HS-5 (cell line): ENCODE measurements at regions not wholly inside any gene's neighbourhood (a gene's known extent, or its start where the extent isn't known, plus 50 kb on each side); places are given as distances from the start of the nearest gene placed in this dataset.
A peak's percentile ranks its signal among the peaks of the same experiment; 100 is the strongest.
"Not testable (repeated sequence)": the region's sequence is repeated elsewhere in the genome, so short reads cannot be mapped to it uniquely, and the experiment has no call there.

Source experiments
- DNase-seq: peaks from one replicate; pipeline ENCODE4 v3.0.0-alpha.2; 2012; ENCODE audit warnings: low read depth

DNA sequence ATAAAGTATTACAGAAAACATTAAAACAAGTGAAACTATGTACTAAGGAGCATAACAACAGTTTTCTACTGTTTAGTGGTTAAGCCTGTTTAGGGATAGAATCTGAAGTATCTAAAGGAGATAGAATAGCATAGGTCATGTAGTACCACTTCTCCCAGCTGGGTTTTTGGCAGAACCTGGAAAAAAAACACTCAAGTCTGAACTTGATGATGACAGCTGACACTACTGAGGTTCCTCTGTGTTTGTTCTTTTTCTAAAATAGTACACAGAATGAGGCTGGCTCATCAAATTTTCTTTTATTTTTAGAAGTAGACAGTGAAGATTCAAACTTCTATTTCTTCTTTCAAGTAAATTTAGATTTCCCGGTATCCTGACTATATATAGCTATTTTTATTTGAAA lies 203.8 kb upstream of the ACO1 start:
- no peak for DNase-seq

DNA sequence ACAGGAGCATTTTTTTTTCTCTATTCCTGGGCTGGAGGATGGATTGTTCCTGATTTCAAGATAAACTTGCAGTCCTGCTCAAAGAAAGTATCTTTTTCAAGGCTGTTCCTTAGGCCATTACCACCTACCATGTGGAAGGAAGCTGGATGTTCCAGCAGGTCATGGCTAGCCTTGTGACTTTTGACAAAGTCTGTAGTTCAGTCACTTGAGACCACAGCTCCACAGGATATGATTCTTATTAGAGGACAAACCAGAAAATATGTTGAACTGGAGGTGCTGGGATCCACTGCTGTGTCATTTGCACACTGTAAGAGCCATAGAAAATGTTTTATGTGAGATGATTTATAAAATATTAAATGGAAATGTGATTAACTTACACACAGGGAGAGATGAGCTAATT lies 184.2 kb upstream of the ACO1 start:
- no peak for DNase-seq

- no peak for DNase-seq
Observed at GRCh38 chr9:32200896-32201295, 183.5 kb upstream of the ACO1 start.

GRCh38 chr9:32209164-32209563 lies 175.3 kb upstream of the ACO1 start:
- not testable (repeated sequence) for DNase-seq

GRCh38 chr9:32218100-32218767 lies 166.2 kb upstream of the ACO1 start:
- no peak for DNase-seq

GRCh38 chr9:32220750-32221149 lies 163.7 kb upstream of the ACO1 start:
- DNase-seq, result no peak

DNA sequence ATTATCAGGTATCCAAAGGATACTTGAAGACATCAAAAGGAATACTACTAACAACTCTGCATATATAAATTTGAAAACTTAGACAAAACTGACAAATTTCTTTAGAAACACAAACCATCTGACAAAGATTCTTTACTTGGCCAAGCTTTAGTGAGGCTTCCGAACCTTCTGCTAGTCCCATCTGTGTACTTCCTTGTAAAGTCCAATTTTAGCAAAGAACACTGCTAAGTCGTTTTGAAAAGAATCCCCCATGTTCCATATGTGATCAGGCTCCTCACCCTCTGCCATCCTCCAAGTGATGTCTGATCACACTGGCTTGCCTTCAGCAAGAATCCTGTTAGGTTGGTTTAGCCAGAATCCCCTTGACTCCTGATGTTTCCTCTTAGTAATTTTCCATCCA lies 150.0 kb upstream of the ACO1 start:
- DNase-seq, result no peak

GRCh38 chr9:32247168-32247567 lies 137.3 kb upstream of the ACO1 start:
- DNase-seq, result no peak

DNA sequence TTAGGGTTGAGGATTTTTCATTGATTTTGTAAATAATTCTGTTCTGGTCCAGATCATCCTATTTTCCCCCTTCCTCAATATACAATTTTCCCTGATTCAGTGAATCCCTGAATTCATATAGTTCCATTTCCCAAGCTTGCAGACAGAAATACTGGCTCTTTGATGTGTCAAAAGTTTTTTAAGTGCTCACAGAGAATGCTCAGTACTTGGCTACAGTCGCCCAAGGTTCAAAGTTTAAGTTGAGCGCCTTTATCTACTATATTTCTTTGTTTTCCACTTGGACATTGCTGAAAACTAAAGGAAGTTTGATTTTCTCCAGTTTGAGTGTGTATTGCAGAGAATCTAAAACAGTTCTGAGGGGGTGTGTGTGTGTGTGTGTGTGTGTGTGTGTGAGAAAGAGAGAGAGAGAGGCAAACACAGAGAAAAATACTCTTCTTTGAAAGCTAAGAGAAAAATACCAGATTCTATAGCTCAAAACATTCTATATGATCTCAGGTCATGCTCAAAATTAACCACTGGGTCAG lies 136.2 kb upstream of the ACO1 start:
- no peak for DNase-seq

DNA sequence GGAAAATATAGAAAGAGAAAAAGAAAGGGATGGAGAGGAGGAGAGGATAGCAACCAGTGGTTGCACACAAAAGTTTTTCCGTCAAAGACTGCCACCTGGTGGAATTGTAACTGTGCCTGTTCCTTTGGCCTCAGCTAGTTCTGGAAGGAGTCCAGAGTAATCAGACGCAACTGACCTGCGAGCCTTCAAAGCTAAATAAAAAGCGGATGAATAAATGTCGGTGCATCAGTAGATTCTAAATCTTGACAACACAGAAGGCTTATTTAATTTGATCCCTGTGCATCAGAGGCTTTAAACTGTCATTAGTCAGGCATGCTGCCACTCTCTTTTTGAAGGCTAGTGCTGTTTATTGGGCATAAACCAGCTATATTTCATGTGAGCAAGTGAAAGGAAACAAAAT lies 132.9 kb upstream of the ACO1 start:
- peak; percentile 56 for DNase-seq

GRCh38 chr9:32253731-32254130 lies 130.7 kb upstream of the ACO1 start:
- DNase-seq, result no peak

- no peak for DNase-seq
Observed at GRCh38 chr9:32255026-32255425, 129.4 kb upstream of the ACO1 start.

DNA sequence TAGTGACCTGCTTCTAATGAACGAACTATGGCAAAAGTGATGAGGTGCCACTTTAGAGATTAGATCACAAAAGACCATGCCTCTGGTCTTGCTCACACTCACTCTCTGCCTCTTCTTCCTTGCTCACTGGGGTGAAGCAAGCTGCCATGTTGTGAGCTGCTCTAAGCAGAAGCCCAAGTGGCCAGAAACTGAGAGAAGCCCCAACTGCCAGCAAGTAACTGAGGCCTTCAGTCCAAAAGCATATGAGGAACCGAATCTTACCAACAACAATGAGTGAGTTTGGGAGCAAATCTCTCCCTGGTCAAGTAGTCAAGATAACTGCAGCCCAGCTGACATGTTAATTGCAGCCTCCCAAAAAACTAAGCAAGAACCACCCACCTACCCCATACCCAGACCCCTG lies 126.0 kb upstream of the ACO1 start:
- no peak for DNase-seq

- DNase-seq, result no peak
Observed at GRCh38 chr9:32260151-32260862, 124.1 kb upstream of the ACO1 start.

DNA sequence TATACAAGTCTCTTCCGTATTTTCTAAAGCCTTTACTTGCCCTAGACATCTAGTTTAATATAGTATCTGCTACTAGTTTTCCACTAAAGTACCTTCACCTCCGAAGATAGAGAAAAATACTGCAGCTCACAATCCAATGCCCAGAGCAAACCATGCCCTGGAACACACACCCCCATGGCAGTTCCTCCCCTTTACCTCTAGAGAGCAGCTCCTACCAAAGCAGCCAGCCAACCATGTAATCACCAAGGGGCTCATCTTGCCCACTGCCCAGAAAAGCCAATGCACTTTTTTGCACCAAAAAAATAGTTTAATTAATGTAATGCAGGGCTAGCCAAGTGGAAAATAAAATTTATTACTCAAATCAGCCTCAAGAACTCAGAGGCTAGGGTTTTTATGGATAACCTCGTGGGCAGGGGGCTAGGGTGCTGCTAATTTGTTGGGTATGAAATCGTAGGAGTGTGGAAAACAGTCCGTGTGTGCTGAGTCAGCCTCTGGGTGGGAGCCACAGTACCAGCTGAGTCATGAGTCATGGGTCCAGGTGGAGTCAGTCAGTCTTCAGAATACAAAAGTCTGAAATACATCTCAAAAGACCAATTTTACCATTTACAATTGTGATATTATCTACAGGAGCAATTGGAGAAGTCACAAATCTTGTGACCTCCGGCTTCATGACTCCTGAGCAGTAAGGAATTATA lies 120.1 kb upstream of the ACO1 start:
- no peak for DNase-seq

DNA sequence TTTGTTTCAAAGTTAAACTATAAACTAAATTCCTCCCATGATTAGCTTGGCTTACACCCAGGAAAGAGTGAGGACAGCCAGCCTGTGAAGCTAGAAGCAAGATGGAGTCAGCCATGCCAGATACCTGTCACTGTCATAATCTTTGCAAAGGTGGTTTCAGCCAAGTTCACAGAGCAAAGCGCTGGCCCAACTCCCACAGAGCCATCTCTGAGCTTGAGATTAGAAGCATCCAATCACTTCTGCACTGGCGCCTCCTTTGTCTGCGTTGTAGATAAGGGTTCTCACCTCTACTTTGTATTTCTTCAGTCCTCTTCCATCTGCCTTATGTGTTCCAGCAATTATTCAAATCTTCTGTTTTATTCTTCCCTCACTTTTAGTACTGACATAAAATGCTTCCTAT lies 119.4 kb upstream of the ACO1 start:
- no peak for DNase-seq

- no peak for DNase-seq
Observed at GRCh38 chr9:32278991-32279390, 105.5 kb upstream of the ACO1 start.

DNA sequence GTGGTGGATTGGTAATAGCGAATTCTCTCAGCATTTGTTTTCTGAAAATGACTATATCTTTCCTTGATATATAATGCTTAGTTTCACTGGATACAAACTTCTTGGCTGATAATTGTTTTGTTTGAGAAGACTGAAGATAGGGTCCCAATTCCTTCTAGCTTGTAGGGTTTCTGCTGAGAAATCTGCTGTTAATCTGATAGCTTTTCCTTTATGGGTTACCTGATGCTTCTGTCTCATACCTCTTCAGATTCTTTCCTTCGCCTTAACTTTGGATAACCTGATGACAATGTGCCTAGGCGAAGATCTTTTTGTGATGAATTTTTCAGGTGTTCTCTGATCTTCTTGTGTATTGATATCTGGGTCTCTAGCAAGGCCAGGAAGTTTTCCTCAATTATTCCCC lies 94.7 kb upstream of the ACO1 start:
- DNase-seq, result no peak

DNA sequence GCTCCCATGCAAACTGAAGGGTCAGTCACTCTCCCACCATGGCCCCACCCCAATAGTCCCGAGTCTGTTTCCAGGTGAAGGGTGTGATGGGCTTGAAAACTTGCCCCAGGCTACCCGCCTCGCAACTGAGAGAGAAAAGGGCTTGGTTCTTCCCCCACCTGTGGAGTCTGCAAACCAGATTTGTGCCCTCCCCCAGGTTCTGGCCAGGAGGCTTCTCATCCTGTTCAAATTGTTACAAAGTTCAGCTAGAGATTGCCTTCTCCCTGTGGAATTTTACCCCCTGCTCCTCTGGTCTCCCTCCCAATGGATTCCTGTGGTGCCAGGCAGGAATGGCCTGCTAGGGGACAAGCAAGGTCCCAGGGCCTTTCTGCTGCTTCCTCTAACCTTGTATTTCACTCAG lies 93.1 kb upstream of the ACO1 start:
- no peak for DNase-seq

DNA sequence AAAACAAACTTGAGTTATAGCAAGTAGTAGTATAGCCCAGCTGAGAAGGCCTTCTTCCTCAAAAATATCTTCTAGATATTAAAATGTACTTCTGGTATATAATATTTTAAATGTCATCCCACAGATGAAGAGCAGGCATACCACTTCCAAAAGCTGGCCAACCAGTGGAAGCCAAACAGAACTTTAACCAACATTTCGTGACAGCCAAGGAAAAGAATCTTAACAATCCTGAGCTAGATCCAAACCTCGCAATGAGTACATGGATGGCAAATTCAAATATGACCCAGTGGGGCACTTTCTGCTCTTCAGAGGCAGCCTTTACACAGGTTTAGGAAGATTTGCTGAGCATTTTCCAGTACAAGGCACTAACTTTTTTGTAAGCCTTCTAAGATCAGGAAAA lies 91.8 kb upstream of the ACO1 start:
- DNase-seq, result peak; percentile 9

DNA sequence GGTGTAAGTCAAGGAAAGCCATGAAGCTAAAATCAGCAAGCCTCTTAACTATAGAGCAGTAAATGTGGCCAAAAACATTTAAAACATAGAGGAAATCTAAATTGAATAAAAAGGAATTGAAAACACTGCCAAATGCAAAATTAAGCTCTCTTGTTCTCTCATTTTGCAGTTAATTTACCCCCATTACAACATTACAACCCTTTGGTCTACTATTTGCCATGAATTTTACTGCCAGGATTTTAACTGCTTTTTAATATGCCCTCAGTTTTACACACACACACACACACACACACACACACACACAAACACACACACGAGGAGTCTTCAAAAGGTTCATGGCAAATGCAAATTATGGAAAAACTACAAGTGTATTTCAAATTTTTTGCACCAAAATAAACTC lies 91.4 kb upstream of the ACO1 start:
- DNase-seq, result no peak

- DNase-seq, result peak; percentile 13
Observed at GRCh38 chr9:32294106-32294505, 90.3 kb upstream of the ACO1 start.

DNA sequence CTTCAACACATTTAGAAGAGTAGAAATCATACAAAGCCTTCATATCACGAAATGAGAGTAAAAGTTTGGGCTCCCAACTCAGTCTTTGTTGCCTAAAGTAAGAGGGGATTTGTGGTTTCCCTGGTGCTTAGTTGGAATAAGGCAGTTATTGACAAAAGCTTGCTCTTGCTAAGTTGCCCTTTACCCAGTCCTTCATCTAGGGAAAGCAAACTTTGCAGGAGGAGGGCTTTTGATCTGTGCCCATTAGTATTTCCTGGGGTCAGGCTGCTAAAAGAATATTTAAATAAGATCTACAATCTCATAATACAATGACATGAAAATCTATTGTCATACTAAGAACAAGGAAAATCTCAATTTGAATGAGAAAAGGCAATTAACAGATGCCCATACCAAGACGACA lies 84.1 kb upstream of the ACO1 start:
- no peak for DNase-seq
